Esophagus squamous epithelium (tissue), 4 donors: ENCODE measurements at regions not wholly inside any gene's neighbourhood (a gene's known extent, or its start where the extent isn't known, plus 50 kb on each side); places are given as distances from the start of the nearest gene placed in this dataset.

Experiments
- POLR2A ChIP-seq, 4 donors: fragments of 450-650 bp; IDR thresholded peaks; one replicate each; pipeline ENCODE4 v1.6.1; 2017; ENCODE audit warnings: antibody characterized with exemption in 4 of 4, mild to moderate bottlenecking in 4 of 4, moderate library complexity in 3 of 4
- TF ChIP-seq, protein P1 (sequence below), 6 experiments: fragments of 450-650 bp in 4 of 6; fragments of 200-600 bp in 2 of 6; sonication (generic) in 2 of 6; IDR thresholded peaks; one replicate each; pipeline ENCODE4 v1.5.1; 2016 to 2019; ENCODE audit warnings: antibody characterized with exemption in 6 of 6, mild to moderate bottlenecking in 4 of 6, moderate library complexity in 4 of 6

DNA sequence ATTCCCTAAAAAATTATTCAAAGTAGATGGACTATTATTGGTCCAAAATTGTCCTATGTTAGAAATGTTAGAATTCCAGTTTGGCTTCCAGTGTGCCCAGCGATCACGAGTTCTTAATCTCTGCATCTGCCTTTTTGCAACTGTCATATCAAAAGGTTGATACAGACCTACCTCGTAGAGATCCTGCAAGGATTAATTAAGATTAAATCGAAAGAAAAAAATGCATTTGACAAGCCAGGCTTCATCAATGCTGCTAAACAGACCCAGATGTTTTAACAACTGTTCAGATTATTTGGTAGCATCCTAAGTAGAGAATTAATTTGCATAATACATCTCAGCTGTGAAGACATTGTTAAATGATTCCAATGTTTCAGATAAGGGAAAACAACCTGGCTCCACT is 336.5 kb downstream of the CRPPA start:
- TF ChIP-seq POLR2A (IDR thresholded peaks at IDR 0.05), result no peak
- TF ChIP-seq, protein P1, sequence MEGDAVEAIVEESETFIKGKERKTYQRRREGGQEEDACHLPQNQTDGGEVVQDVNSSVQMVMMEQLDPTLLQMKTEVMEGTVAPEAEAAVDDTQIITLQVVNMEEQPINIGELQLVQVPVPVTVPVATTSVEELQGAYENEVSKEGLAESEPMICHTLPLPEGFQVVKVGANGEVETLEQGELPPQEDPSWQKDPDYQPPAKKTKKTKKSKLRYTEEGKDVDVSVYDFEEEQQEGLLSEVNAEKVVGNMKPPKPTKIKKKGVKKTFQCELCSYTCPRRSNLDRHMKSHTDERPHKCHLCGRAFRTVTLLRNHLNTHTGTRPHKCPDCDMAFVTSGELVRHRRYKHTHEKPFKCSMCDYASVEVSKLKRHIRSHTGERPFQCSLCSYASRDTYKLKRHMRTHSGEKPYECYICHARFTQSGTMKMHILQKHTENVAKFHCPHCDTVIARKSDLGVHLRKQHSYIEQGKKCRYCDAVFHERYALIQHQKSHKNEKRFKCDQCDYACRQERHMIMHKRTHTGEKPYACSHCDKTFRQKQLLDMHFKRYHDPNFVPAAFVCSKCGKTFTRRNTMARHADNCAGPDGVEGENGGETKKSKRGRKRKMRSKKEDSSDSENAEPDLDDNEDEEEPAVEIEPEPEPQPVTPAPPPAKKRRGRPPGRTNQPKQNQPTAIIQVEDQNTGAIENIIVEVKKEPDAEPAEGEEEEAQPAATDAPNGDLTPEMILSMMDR (IDR thresholded peaks at IDR 0.05), result no peak
